ENCODE measurements at regions not wholly inside any gene's neighbourhood (a gene's known extent, or its start where the extent isn't known, plus 50 kb on each side); places are given as distances from the start of the nearest gene placed in this dataset.
"Not testable (repeated sequence)": the region's sequence is repeated elsewhere in the genome, so short reads cannot be mapped to it uniquely, and the experiment has no call there.

DNA sequence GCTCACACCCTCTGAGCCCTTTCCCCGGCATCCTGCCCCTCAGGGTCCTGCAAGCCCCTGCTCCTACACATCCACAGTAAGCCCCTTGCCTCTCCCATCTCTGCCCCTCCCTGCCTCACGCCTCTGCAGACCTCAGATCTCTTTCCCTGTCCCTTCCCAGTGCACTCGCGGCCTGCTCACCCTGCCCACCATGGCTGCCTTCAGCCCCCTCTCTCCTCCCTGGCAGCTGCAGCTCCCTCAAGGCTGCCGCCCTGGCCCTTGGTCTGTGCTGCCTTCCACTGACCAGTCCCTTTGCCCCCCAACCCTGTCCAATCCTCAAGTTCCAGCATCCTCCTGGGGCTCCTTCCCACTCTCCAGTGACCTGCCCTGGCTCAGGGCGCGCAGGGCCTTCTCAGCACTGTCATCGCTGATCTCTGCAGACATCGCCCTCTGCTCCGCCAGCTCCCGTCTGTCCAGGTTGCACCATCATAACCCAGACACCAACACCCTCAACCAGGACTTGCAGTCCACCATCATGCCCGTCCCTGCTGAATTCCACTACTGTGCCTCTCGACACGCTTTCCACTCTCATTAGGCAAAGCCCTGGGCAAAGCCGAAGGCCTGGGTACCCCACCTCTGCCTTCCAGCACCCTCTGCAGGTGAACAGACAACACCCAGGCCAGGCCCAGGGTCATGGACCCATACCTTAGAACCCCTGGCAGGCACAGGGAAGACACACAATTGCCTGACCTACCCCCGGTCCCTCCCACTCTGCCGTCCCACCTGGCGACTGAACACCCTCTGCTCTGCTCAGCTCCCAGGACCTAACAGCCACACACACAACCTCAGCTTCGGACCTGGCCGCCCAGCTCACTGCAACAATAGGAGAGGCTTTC is 97.8 kb upstream of the RUFY1 start:
- no peaks in the 10 kb centered on the region for H3F3A ChIP-seq (ENCODE audit: low read depth)
- no peak overlapping the region for H3K4me3 ChIP-seq (ENCODE audit: low read length, poor library complexity, severe bottlenecking)
- no peaks in the 10 kb centered on the region for H3K36me3 ChIP-seq (ENCODE audit: insufficient read depth, low read length)
- TF ChIP-seq, protein P1, sequence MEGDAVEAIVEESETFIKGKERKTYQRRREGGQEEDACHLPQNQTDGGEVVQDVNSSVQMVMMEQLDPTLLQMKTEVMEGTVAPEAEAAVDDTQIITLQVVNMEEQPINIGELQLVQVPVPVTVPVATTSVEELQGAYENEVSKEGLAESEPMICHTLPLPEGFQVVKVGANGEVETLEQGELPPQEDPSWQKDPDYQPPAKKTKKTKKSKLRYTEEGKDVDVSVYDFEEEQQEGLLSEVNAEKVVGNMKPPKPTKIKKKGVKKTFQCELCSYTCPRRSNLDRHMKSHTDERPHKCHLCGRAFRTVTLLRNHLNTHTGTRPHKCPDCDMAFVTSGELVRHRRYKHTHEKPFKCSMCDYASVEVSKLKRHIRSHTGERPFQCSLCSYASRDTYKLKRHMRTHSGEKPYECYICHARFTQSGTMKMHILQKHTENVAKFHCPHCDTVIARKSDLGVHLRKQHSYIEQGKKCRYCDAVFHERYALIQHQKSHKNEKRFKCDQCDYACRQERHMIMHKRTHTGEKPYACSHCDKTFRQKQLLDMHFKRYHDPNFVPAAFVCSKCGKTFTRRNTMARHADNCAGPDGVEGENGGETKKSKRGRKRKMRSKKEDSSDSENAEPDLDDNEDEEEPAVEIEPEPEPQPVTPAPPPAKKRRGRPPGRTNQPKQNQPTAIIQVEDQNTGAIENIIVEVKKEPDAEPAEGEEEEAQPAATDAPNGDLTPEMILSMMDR (conservative IDR thresholded peaks at IDR 0.05; ENCODE audit: low read length) = no peak
- no peak for TF ChIP-seq EZH2phosphoT487 (IDR thresholded peaks at IDR 0.05; ENCODE audit: borderline replicate concordance)
- H3K9me2 ChIP-seq (replicated peaks; ENCODE audit: low read depth, low read length) = no peaks in the 10 kb centered on the region
- no peak overlapping the region for H3K4me2 ChIP-seq (ENCODE audit: low read depth, low read length, poor library complexity, severe bottlenecking)
- H3K9ac ChIP-seq (ENCODE audit: low read depth, low read length, poor library complexity, severe bottlenecking) = no peak overlapping the region
- H4K20me1 ChIP-seq (ENCODE audit: insufficient read depth, low read length, poor library complexity, severe bottlenecking) = no peaks in the 10 kb centered on the region
- H3K9me3 ChIP-seq (ENCODE audit: insufficient read depth, low read depth, low read length) = no peaks in the 10 kb centered on the region
- H3K79me2 ChIP-seq (ENCODE audit: insufficient read depth, low read length) = no peaks in the 10 kb centered on the region
- H3K4me1 ChIP-seq (ENCODE audit: insufficient read depth, low read length, poor library complexity, severe bottlenecking) = no peaks in the 10 kb centered on the region
- no peak overlapping the region for H2AFZ ChIP-seq (ENCODE audit: low read length)
- no peaks in the 10 kb centered on the region for H3K27me3 ChIP-seq (ENCODE audit: insufficient read depth, low read length, poor library complexity, severe bottlenecking)

DNA sequence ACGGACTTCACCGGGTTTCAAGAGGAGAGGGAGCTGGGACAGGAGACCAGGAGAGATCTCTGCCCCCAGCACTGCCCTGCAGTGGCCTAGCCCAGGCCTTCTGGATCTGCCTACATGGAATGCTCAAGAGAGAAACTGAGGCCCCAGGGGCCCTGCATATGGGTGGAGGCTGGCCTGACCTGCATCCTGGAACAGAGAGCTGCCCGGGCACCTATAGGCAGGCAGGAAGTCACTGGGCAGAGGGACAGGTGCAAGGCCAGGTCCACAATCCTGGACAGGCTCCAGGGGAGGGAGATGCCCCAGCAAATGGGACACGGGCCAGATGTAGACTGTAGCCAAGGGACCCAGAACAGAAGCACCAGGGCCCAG is 98.5 kb upstream of the RUFY1 start:
- no peak for TF ChIP-seq EZH2phosphoT487 (IDR thresholded peaks at IDR 0.05; ENCODE audit: borderline replicate concordance)
- TF ChIP-seq, protein P1 (conservative IDR thresholded peaks at IDR 0.05; ENCODE audit: low read length) = no peak
- Histone ChIP-seq H3K9me2 (replicated peaks; ENCODE audit: low read depth, low read length) (no peaks in the 10 kb centered on the region), H3K9ac (ENCODE audit: low read depth, low read length, poor library complexity, severe bottlenecking) (no peak overlapping the region), H3K9me3 (ENCODE audit: insufficient read depth, low read depth, low read length) (no peaks in the 10 kb centered on the region), H3K36me3 (ENCODE audit: insufficient read depth, low read length) (no peaks in the 10 kb centered on the region), H4K20me1 (ENCODE audit: insufficient read depth, low read length, poor library complexity, severe bottlenecking) (no peaks in the 10 kb centered on the region), H3K4me2 (ENCODE audit: low read depth, low read length, poor library complexity, severe bottlenecking) (no peak overlapping the region), H3K79me2 (ENCODE audit: insufficient read depth, low read length) (no peaks in the 10 kb centered on the region), H3K4me1 (ENCODE audit: insufficient read depth, low read length, poor library complexity, severe bottlenecking) (no peaks in the 10 kb centered on the region), H3K27me3 (ENCODE audit: insufficient read depth, low read length, poor library complexity, severe bottlenecking) (no peaks in the 10 kb centered on the region), H3F3A (ENCODE audit: low read depth) (no peaks in the 10 kb centered on the region), H2AFZ (ENCODE audit: low read length) (no peak overlapping the region), H3K4me3 (ENCODE audit: low read length, poor library complexity, severe bottlenecking) (no peak overlapping the region)

DNA sequence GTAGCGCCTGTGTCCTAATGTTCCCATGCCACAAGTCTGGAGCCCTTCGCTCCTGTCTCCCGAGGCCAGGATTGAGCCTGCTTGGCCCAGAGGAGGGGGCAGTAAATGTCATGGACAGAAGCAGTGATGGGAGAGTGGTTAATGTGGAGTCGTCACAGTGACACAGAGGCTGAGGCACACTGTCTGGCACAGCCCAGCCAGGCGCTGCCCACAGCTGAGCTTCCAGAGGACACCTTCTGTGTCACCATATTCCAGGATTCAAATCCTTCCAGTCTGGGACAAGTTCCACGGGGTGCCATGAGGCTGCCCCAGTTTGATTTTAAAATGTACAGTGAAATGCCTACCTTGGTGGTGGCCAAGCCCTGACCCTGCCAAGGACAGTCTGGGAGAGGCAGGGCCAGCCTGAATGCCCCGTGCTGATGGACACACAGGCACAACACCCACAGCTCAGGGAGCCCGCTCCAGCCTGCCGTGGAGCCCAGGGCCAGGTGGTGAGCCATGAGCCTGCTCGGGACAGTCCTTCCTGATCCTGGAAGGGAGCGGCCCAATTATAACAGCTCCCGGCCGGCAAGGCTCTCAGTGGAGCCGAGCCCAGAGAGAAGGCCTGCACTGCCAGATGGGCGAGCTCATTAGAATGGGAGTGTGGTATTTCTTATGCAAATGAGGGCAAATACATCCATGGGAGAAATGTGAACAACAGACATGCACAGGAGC is 99.1 kb upstream of the RUFY1 start:
- no peaks in the 10 kb centered on the region for H3K79me2 ChIP-seq (ENCODE audit: insufficient read depth, low read length)
- no peaks in the 10 kb centered on the region for H3K4me1 ChIP-seq (ENCODE audit: insufficient read depth, low read length, poor library complexity, severe bottlenecking)
- TF ChIP-seq EZH2phosphoT487 (IDR thresholded peaks at IDR 0.05; ENCODE audit: borderline replicate concordance) = no peak
- TF ChIP-seq, protein P1 (conservative IDR thresholded peaks at IDR 0.05; ENCODE audit: low read length) = no peak
- no peaks in the 10 kb centered on the region for H3K9me2 ChIP-seq (replicated peaks; ENCODE audit: low read depth, low read length)
- no peaks in the 10 kb centered on the region for H4K20me1 ChIP-seq (ENCODE audit: insufficient read depth, low read length, poor library complexity, severe bottlenecking)
- H3K9ac ChIP-seq (ENCODE audit: low read depth, low read length, poor library complexity, severe bottlenecking) = no peak overlapping the region
- H3K9me3 ChIP-seq (ENCODE audit: insufficient read depth, low read depth, low read length) = no peaks in the 10 kb centered on the region
- no peaks in the 10 kb centered on the region for H3F3A ChIP-seq (ENCODE audit: low read depth)
- H3K27me3 ChIP-seq (ENCODE audit: insufficient read depth, low read length, poor library complexity, severe bottlenecking) = no peaks in the 10 kb centered on the region
- no peak overlapping the region for H3K4me3 ChIP-seq (ENCODE audit: low read length, poor library complexity, severe bottlenecking)
- no peak overlapping the region for H2AFZ ChIP-seq (ENCODE audit: low read length)
- no peaks in the 10 kb centered on the region for H3K36me3 ChIP-seq (ENCODE audit: insufficient read depth, low read length)
- H3K4me2 ChIP-seq (ENCODE audit: low read depth, low read length, poor library complexity, severe bottlenecking) = no peak overlapping the region

DNA sequence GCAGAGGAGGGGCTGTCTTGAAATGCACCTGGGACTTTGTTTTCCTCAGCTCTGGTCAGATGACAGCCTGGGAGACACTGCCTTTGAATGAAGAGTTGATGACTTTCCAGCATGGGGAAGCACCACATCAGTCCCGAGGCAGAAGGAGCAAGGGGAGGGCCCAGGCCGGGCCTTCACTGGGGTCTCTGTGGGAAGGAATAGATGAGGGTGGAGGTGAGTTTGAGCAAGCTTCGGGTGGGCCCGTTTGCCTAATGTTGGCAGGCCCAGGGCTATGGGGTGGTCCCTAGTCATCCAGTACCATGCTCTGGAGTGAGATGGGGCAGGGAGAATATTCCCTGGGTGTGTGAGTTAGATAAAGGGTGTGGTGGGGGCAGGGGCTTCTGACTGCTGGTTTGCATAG is 100.4 kb upstream of the RUFY1 start:
- not testable (repeated sequence) for H3K36me3 ChIP-seq (ENCODE audit: insufficient read depth, low read length); H3K27me3 ChIP-seq (ENCODE audit: insufficient read depth, low read length, poor library complexity, severe bottlenecking); H3K9ac ChIP-seq (ENCODE audit: low read depth, low read length, poor library complexity, severe bottlenecking); H3F3A ChIP-seq (ENCODE audit: low read depth); H2AFZ ChIP-seq (ENCODE audit: low read length); H3K4me1 ChIP-seq (ENCODE audit: insufficient read depth, low read length, poor library complexity, severe bottlenecking); H3K4me2 ChIP-seq (ENCODE audit: low read depth, low read length, poor library complexity, severe bottlenecking); H3K9me2 ChIP-seq (replicated peaks; ENCODE audit: low read depth, low read length); H3K9me3 ChIP-seq (ENCODE audit: insufficient read depth, low read depth, low read length); H4K20me1 ChIP-seq (ENCODE audit: insufficient read depth, low read length, poor library complexity, severe bottlenecking); H3K79me2 ChIP-seq (ENCODE audit: insufficient read depth, low read length); H3K4me3 ChIP-seq (ENCODE audit: low read length, poor library complexity, severe bottlenecking)

DNA sequence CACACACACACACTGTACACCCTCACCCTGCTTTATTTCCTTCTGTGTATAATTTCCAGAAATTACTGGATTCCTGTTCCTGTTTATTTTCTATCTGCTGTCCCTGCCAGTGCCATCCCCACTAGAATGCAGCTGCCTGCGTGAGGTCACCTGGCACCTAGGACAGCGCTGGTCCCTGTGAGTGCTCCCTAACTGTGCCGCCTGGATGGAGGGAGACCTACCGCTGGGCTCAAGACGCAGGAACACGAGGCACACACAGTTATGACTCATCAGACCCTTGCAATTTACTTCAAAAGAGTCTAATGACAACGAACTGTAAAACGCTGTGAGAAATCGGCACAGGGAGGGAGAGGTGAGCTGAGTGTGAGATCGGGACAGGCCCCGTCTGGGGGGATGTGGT is 102.1 kb upstream of the RUFY1 start:
- H4K20me1 ChIP-seq (ENCODE audit: insufficient read depth, low read length, poor library complexity, severe bottlenecking) = not testable (repeated sequence)

More for the DNA sequence above, 102.1 kb upstream of the RUFY1 start:
- H3F3A ChIP-seq (ENCODE audit: low read depth); H3K4me2 ChIP-seq (ENCODE audit: low read depth, low read length, poor library complexity, severe bottlenecking); H3K79me2 ChIP-seq (ENCODE audit: insufficient read depth, low read length); H3K4me3 ChIP-seq (ENCODE audit: low read length, poor library complexity, severe bottlenecking); H3K9me3 ChIP-seq (ENCODE audit: insufficient read depth, low read depth, low read length); H3K36me3 ChIP-seq (ENCODE audit: insufficient read depth, low read length); H3K9me2 ChIP-seq (replicated peaks; ENCODE audit: low read depth, low read length); H3K9ac ChIP-seq (ENCODE audit: low read depth, low read length, poor library complexity, severe bottlenecking); H2AFZ ChIP-seq (ENCODE audit: low read length); H3K4me1 ChIP-seq (ENCODE audit: insufficient read depth, low read length, poor library complexity, severe bottlenecking); H3K27me3 ChIP-seq (ENCODE audit: insufficient read depth, low read length, poor library complexity, severe bottlenecking): not testable (repeated sequence)
